LNCAP (cell line): ENCODE measurements at regions not wholly inside any gene's neighbourhood (a gene's known extent, or its start where the extent isn't known, plus 50 kb on each side); places are given as distances from the start of the nearest gene placed in this dataset.

Source experiments
- CTCF ChIP-seq: fragments of 450-650 bp; IDR thresholded peaks from 2 replicates; pipeline ENCODE4 v1.5.1; 2017; ENCODE audit warnings: mild to moderate bottlenecking

- TF ChIP-seq CTCF = no peak
Observed at GRCh38 chr7:32403463-32404229, 86.5 kb downstream of the LSM5 start.

- TF ChIP-seq CTCF = no peak
Observed at GRCh38 chr7:32400676-32401075, 89.5 kb downstream of the LSM5 start.

GRCh38 chr7:32399311-32399710, 90.9 kb downstream of the LSM5 start:
- TF ChIP-seq CTCF = no peak

- TF ChIP-seq CTCF = no peak
Observed at GRCh38 chr7:32395168-32395567, 95.0 kb downstream of the LSM5 start.

GRCh38 chr7:32393861-32394260, 96.3 kb downstream of the LSM5 start:
- no peak for TF ChIP-seq CTCF

GRCh38 chr7:32390210-32390609, 100.0 kb downstream of the LSM5 start:
- no peak for TF ChIP-seq CTCF

- TF ChIP-seq CTCF = no peak
Observed at GRCh38 chr7:32385316-32385956, 104.7 kb downstream of the LSM5 start.
